OCI-LY3 (cell line): ENCODE measurements at regions not wholly inside any gene's neighbourhood (a gene's known extent, or its start where the extent isn't known, plus 50 kb on each side); places are given as distances from the start of the nearest gene placed in this dataset.
A peak's percentile ranks its signal among the peaks of the same experiment; 100 is the strongest.
"Not testable (repeated sequence)": the region's sequence is repeated elsewhere in the genome, so short reads cannot be mapped to it uniquely, and the experiment has no call there.

Source experiments
- H2AFZ ChIP-seq: fragments of 200-600, 300-600 bp; shearing (Covaris generic); 2 replicates; pipeline ENCODE4 v1.6.0; 2014; ENCODE audit warnings: antibody characterized with exemption, low read depth, low read length
- H3K27ac ChIP-seq: fragments of 200-600, 300-600 bp; sonication (generic); 2 replicates; pipeline ENCODE4 v1.5.1; 2014; ENCODE audit warnings: mild to moderate bottlenecking, low read length, moderate library complexity, mixed read lengths
- H3K27me3 ChIP-seq: fragments of 200-600, 300-600 bp; sonication (generic); 2 replicates; pipeline ENCODE4 v1.6.1; 2014; ENCODE audit warnings: low read depth, low read length, mixed read lengths
- H3K36me3 ChIP-seq: fragments of 200-600, 300-600 bp; sonication (generic); replicated peaks from 2 replicates; pipeline ENCODE3; 2014; ENCODE audit warnings: low read depth, low read length, mixed read lengths
- H3K4me1 ChIP-seq: fragments of 300-600, 200-600 bp; sonication (generic); 2 replicates; pipeline ENCODE4 v1.6.1; 2014; ENCODE audit warnings: low read length, mixed read lengths
- H3K4me2 ChIP-seq: fragments of 200-600, 300-600 bp; sonication (generic); 2 replicates; pipeline ENCODE4 v1.6.1; 2014; ENCODE audit warnings: low read length, mixed read lengths
- H3K4me3 ChIP-seq: fragments of 300-600, 200-600 bp; sonication (generic); 2 replicates; pipeline ENCODE4 v1.5.1; 2014; ENCODE audit warnings: antibody characterized with exemption, mild to moderate bottlenecking, low read length, moderate library complexity
- H3K79me2 ChIP-seq: fragments of 300-600, 200-600 bp; shearing (Covaris generic); 2 replicates; pipeline ENCODE4 v1.6.1; 2014; ENCODE audit warnings: mild to moderate bottlenecking, low read length, mixed read lengths
- H3K9ac ChIP-seq: fragments of 300-600, 200-600 bp; shearing (Covaris generic); 2 replicates; pipeline ENCODE4 v1.6.0; 2014; ENCODE audit warnings: mild to moderate bottlenecking, low read length, moderate library complexity
- H3K9me3 ChIP-seq: fragments of 200-600, 300-600 bp; shearing (Covaris generic); 2 replicates; pipeline ENCODE4 v1.6.1; 2014; ENCODE audit warnings: low read length, mixed read lengths; ENCODE audit not compliant: insufficient read depth
- H4K20me1 ChIP-seq: fragments of 200-600, 300-600 bp; sonication (generic); 2 replicates; pipeline ENCODE4 v1.6.1; 2016; ENCODE audit warnings: low read length, mixed read lengths; ENCODE audit not compliant: insufficient read depth
- EZH2phosphoT487 ChIP-seq: fragments of 200-600 bp; shearing (Covaris generic); IDR thresholded peaks from 2 replicates; pipeline ENCODE4 v1.6.1; 2018; ENCODE audit warnings: antibody characterized with exemption, mixed run types, low read depth
- TF ChIP-seq, protein P1 (sequence below): fragments of 200-600, 300-600 bp; sonication (generic); IDR thresholded peaks from 2 replicates; pipeline ENCODE4 v1.5.1; 2014; ENCODE audit warnings: antibody characterized with exemption, low read length, low read depth

DNA sequence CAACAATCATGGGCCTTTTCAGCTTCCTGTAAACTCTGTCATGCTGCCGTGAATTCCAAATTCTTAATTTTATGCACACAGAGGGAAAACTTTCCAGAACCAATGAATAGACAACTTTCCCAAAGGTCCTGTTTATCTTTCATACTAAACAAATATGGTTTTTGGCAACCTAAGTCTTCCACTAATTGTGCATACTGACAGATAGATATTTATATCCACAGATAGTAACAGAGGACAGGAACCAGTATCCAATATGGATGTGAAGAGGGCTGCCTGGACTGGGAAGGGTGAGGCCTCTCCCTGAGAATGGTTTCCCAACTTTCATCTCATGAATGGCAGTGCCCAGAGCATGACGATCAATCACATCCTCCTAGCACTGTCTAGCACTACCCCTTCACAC lies 80.4 kb downstream of the MRPL57 start:
- H3K4me3 ChIP-seq = no peak overlapping the region
- no peaks in the 10 kb centered on the region for H4K20me1 ChIP-seq
- H3K27me3 ChIP-seq = no peaks in the 10 kb centered on the region
- no peak overlapping the region for H3K4me2 ChIP-seq
- H3K4me1 ChIP-seq = no peaks in the 10 kb centered on the region
- H3K9ac ChIP-seq = no peak overlapping the region
- no peaks in the 10 kb centered on the region for H3K36me3 ChIP-seq
- no peak overlapping the region for H3K27ac ChIP-seq
- H3K79me2 ChIP-seq = no peaks in the 10 kb centered on the region
- peak overlapping the region; percentile 83 for H2AFZ ChIP-seq
- H3K9me3 ChIP-seq = no peaks in the 10 kb centered on the region
- no peak for TF ChIP-seq EZH2phosphoT487
- TF ChIP-seq, protein P1, sequence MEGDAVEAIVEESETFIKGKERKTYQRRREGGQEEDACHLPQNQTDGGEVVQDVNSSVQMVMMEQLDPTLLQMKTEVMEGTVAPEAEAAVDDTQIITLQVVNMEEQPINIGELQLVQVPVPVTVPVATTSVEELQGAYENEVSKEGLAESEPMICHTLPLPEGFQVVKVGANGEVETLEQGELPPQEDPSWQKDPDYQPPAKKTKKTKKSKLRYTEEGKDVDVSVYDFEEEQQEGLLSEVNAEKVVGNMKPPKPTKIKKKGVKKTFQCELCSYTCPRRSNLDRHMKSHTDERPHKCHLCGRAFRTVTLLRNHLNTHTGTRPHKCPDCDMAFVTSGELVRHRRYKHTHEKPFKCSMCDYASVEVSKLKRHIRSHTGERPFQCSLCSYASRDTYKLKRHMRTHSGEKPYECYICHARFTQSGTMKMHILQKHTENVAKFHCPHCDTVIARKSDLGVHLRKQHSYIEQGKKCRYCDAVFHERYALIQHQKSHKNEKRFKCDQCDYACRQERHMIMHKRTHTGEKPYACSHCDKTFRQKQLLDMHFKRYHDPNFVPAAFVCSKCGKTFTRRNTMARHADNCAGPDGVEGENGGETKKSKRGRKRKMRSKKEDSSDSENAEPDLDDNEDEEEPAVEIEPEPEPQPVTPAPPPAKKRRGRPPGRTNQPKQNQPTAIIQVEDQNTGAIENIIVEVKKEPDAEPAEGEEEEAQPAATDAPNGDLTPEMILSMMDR = no peak

DNA sequence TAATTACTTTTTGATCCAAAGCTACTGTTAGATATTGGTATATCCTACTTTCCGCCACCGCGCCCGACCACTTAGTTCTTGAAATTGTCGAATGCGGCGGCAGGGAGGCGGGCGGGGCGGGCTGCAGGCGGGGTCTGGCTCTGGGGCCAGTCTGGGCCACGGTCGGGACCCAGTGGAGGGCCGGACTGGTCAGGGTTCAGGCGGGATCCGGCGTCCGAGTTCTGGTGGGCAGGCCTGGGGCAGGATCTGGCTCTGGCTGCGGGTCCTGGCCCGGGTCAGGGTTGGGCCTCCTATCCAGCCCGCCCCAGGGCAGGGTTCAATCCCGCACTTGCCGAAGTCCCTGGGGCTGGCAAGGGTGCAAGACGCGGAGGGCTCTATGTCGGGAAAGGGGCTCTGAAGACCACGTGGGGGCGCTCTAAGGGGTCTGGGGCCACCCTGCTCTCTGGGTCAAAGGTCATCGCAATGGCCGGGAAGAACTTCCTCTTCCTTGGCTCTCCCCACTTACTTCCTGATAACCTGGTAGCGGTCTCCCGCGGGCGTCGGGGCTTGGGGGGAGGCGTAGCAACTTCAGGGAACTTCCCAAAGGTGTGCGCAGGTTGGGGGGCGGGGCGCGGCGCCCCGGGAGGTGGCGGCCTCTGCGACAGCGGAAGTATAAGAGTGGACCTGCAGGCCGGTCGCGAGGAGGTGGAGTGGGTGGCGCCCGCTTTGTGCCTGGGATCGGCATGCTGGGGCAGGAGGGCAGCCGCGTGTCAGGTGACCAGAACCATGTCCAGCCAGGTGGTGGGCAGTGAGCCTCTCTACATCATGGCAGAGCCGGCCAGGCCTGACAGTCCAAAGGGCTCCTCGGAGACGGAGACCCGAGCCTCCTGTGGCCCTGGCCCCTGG lies 83.4 kb downstream of the MRPL57 start:
- no peaks in the 10 kb centered on the region for H3K4me1 ChIP-seq
- TF ChIP-seq, protein P1 = no peak
- TF ChIP-seq EZH2phosphoT487 = no peak
- no peak overlapping the region for H2AFZ ChIP-seq
- no peaks in the 10 kb centered on the region for H3K36me3 ChIP-seq
- no peak overlapping the region for H3K9ac ChIP-seq
- H3K79me2 ChIP-seq = no peaks in the 10 kb centered on the region
- no peak overlapping the region for H3K4me3 ChIP-seq
- no peaks in the 10 kb centered on the region for H3K27me3 ChIP-seq
- no peaks in the 10 kb centered on the region for H3K9me3 ChIP-seq
- no peak overlapping the region for H3K4me2 ChIP-seq
- no peak overlapping the region for H3K27ac ChIP-seq
- no peaks in the 10 kb centered on the region for H4K20me1 ChIP-seq

DNA sequence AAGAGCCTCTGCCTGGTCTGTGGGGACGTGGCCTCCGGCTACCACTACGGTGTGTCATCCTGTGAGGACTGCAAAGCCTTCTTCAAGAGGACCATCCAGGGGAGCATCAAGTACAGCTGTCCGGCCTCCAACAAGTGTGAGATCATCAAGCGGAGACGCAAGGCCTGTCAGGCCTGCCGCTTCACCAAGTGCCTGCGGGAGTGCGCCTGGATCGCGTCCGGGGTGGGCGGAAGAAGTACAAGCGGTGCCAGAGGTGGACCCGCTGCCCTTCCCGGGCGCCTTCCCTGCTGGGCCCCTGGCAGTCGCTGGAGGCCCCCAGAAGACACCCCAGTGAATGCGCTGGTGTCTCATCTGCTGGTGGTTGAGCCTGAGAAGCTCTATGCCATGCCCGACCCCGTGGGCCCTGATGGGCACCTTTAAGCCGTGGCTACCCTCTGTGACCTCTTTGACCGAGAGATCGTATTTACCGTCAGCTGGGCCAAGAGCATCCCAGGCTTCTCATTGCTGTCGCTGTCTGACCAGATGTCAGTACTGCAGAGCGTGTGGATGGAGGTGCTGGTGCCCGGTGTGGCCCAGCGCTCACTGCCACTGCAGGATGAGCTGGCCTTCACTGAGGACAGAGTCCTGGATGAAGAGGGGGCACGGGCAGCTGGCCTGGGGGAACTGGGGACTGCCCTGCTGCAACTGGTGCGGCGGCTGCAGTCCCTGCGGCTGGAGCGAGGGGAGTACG lies 84.3 kb downstream of the MRPL57 start:
- H3K9me3 ChIP-seq, H3K4me1 ChIP-seq, H3K36me3 ChIP-seq, H3K4me2 ChIP-seq, H4K20me1 ChIP-seq, H3K79me2 ChIP-seq, H3K27me3 ChIP-seq, H3K27ac ChIP-seq, H3K4me3 ChIP-seq, H3K9ac ChIP-seq, H2AFZ ChIP-seq: not testable (repeated sequence)

DNA sequence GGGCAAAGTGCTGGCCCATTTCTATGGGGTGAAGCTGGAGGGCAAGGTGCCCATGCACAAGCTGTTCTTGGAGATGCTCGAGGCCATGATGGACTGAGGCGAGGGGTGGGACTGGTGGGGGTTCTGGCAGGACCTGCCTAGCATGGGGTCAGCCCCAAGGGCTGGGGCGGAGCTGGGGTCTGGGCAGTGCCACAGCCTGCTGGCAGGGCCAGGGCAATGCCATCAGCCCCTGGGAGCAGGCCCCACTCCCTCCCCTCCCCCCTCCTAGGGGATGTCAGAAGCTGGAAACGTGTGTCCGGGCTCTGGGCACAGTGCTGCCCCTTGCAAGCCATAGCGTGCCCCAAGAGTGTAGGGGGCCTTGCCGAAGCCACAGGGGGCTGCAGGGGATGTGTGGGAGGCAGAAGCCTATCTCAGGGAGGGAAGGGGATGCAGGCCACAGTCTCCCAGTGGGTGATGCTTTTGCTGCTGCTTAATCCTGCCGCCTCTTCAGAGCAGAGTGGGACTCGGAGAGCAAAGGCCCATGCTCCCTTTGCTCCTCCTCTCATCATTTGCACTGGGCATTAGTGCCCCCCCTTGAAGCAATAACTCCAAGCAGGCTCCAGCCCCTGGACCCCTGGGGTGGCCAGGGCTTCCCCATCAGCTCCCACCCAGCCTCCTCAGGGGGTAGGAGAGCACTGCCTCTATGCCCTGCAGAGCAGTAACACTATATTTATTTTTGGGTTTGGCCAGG lies 85.2 kb downstream of the MRPL57 start:
- not testable (repeated sequence) for H3K4me3 ChIP-seq, H4K20me1 ChIP-seq, H3K4me2 ChIP-seq, H3K27ac ChIP-seq, H3K36me3 ChIP-seq, H3K9me3 ChIP-seq, H3K9ac ChIP-seq, H3K79me2 ChIP-seq, H2AFZ ChIP-seq, H3K27me3 ChIP-seq, H3K4me1 ChIP-seq

DNA sequence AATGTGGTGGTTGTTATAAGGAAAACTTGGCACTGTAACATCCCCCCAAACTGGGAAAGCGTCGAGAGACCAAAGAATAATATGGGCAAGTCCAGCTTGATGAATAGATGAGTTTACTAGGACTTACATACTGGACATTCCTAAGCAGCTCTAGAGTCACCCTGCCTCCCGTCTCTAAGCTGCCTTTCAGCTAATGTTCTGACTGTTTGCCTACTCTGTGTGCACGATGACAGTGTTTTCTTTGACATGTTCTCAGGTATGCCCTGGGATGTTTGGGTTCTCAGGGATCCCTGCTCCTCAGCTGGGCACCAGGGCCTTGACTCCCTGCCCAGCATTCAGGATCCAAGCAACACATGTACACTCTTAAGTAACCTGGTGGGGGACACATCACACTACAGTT lies 87.5 kb downstream of the MRPL57 start:
- not testable (repeated sequence) for H3K4me3 ChIP-seq, H3K36me3 ChIP-seq, H3K9me3 ChIP-seq, H3K79me2 ChIP-seq, H2AFZ ChIP-seq, H3K4me1 ChIP-seq, H3K9ac ChIP-seq, H3K4me2 ChIP-seq, H4K20me1 ChIP-seq, H3K27me3 ChIP-seq, H3K27ac ChIP-seq

DNA sequence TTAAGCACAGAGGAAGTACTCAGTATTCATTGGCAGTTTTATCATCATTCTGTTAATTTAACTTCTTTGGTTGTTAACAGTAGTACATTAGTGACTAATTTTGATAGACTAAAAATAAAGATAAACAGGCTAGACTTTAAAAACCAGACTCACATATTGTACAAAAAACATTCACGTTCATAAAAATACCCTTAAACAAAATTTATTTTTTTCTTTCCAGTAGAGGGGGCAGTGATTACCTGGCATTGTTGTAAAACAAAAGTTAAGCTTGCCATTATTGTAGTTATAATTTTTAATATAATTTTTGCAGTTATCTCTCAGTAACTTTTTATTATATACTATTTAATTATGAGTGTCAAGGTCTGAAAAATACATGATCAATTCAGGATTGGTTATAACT lies 92.0 kb downstream of the MRPL57 start:
- not testable (repeated sequence) for H3K9me3 ChIP-seq, H3K4me3 ChIP-seq, H3K36me3 ChIP-seq, H3K9ac ChIP-seq, H3K4me1 ChIP-seq, H3K79me2 ChIP-seq, H2AFZ ChIP-seq, H3K4me2 ChIP-seq, H3K27me3 ChIP-seq, H4K20me1 ChIP-seq, H3K27ac ChIP-seq

DNA sequence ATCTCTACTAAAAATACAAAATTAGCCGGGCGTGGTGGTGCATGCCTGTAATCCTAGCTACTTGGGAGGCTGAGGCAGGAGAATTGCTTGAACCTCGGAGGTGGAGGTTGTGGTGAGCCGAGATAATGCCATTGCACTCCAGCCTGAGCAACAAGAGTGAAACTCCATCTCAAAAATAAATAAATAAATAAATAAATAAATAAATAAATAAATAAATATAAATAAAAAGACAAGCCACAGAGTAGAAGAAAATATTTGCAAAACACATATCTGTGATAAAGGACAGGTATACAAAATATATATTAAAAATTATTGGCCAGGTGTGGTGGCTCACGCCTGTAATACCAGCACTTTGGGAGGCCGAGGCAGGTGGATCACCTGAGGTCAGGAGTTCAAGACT lies 96.0 kb downstream of the MRPL57 start:
- not testable (repeated sequence) for H3K4me3 ChIP-seq, H3K9ac ChIP-seq

More for the DNA sequence above, 96.0 kb downstream of the MRPL57 start:
- H3K27me3 ChIP-seq, H3K36me3 ChIP-seq, H3K4me2 ChIP-seq, H3K27ac ChIP-seq, H2AFZ ChIP-seq, H3K9me3 ChIP-seq, H4K20me1 ChIP-seq, H3K4me1 ChIP-seq, H3K79me2 ChIP-seq: not testable (repeated sequence)
